HG02678 (cell line): ENCODE measurements at regions not wholly inside any gene's neighbourhood (a gene's known extent, or its start where the extent isn't known, plus 50 kb on each side); places are given as distances from the start of the nearest gene placed in this dataset.

Experiments
- ATAC-seq: cut with Tn5 transposase; IDR thresholded peaks from one replicate; pipeline ENCODE4 v1.9.1; 2021; ENCODE audit warnings: mild to moderate bottlenecking, moderate library complexity; ENCODE audit not compliant: unreplicated experiment

- no peak for ATAC-seq
These were observed 305.0 kb downstream of the HLX start for GRCh38 chr1:221184131-221184794.

- ATAC-seq = no peak
These were observed 307.9 kb downstream of the HLX start for GRCh38 chr1:221187174-221187573.

DNA sequence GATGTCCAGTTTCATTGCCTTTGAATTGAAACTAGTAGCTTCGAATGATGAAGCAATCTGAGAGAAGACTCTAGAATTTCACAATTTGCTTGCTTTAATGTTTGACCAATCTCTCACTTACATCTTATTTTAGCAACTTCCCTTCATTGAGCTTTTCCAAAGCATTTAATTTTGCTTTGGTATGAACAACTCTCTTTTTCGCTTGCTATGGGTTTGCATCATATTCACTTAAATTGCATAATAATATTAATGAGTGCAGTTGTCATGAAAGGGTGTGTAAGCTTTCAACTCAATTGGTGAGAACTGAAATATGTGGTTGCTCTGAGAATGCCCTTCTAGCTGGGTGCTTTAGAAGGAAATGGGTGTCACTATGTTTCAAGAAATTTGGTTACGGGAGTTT, 309.2 kb downstream of the HLX start:
- no peak for ATAC-seq

GRCh38 chr1:221190249-221190648, 311.0 kb downstream of the HLX start:
- no peak for ATAC-seq

- ATAC-seq = no peak
These were observed 312.8 kb downstream of the HLX start for GRCh38 chr1:221192055-221192454.

DNA sequence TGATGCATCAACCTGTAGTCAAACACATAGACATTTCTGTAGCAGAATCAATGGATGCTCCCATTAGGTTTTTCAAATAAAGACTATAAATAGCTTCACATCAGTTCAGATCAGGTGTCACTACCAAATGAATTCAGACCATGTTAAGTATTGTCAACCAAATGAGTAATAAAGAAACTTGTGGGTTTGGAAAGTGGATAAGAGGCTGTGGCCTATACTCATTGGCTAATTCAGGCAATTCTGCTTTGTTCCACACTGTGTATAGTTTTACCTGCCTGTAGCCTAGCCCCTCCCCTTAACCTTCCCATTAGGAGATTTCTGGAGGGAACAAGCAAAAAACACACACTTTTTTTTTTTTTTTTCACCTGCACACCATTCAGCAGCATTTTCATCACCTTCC, 321.2 kb downstream of the HLX start:
- ATAC-seq = no peak

- ATAC-seq = no peak
These were observed 322.5 kb downstream of the HLX start for GRCh38 chr1:221201773-221202172.

GRCh38 chr1:221203224-221204054, 324.2 kb downstream of the HLX start:
- peak; percentile 76 for ATAC-seq

GRCh38 chr1:221204055-221204833, 325.0 kb downstream of the HLX start:
- no peak for ATAC-seq

DNA sequence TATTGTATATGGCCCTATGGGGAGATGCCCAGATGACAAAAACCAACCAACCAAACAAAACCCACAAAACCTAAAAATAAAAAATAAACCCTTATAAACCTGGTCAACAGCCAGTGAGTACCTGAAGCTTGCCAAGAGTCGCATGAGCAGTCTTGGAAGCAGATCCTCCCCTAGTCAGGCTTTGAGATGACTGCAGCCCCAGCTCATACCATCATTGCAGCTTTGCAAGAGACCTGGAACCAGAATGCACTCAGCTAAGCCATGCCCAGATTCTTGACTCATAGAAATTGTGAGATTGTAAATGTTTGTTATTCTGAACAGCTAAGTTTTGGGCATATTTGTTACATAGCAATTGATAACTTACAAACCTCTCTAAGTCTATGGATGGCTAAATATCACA, 326.8 kb downstream of the HLX start:
- ATAC-seq = no peak

DNA sequence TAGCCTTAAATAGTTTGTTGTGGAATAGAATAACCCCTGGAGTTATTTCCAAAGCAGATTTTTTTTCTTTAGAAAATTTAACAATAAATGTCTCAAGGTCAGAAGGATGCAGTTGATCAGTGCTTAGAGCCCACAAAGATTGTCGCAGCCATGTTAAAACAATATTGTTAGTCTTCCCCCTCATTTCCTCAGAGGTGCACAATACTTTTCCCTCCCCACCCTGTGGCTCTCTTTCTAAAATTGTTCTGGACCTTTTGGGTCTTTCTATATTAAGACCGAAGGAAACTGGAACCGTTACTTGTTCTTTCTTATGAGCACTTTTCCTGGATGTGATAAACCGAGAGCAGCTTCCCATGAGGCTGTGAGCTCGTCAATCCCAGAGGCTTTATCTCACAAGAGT, 333.7 kb downstream of the HLX start:
- ATAC-seq = no peak

GRCh38 chr1:221217029-221217428, 337.8 kb downstream of the HLX start:
- no peak for ATAC-seq

- ATAC-seq = no peak
These were observed 344.0 kb downstream of the HLX start for GRCh38 chr1:221223281-221223680.

DNA sequence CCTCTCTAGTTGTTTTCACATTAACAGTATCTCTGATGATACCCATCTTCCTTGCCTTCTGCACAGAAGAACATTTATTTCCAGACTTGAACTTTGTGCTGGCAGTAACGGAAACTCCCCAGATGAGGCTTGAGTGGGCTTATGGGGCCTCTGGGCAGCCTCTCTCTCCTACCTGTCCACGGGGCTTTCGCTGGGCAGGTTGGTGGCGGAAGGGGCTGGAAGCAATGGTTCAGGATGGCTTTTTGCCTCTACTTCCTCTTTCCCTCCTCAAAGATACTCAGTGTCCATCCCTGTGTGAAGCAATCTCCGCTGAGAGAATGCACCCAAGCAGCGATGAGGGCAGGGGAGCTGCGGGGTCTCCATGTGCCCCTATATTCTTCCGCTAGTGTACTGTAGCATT, 348.2 kb downstream of the HLX start:
- no peak for ATAC-seq

- no peak for ATAC-seq
These were observed 348.7 kb downstream of the HLX start for GRCh38 chr1:221227872-221228337.

- no peak for ATAC-seq
These were observed 349.4 kb downstream of the HLX start for GRCh38 chr1:221228594-221228993.

- ATAC-seq = no peak
These were observed 351.4 kb downstream of the HLX start for GRCh38 chr1:221230605-221231004.

DNA sequence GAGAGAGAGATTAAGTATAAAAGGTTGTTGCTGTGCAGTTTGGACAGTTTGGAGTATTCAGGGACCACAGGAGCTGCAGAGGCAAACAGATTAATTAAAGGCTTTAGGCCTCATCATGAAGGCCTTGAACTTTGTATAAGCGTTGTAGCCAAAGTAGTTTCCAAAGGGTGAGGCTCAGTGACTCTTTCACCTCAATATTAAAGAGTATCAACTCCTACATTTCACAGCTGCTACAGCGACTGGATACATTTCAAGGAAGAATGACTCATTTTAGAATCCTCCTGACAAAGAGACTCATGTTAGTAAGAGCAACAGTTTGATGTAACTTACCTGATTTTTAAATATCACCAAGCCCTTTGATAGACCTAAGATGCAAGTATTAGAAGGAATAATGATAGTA, 355.5 kb downstream of the HLX start:
- no peak for ATAC-seq

DNA sequence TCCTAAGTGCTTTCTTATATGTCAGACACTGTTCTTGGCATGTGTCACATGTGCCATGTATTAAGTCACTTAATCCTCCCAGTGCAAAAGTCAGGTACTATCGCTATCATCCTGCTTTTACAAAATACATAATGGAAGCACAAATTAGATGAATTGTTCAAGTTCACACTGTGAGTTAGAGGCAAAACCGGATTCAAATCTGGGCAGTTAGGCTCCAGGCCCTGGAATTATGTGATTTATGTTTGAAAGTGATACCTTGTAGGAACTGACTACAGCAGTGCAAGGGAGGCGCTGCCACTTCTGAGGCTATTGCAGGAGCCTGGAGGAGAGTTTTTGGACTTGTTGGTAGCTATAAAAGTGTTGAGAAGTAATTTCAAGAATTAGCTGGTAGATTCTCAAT, 358.3 kb downstream of the HLX start:
- no peak for ATAC-seq

DNA sequence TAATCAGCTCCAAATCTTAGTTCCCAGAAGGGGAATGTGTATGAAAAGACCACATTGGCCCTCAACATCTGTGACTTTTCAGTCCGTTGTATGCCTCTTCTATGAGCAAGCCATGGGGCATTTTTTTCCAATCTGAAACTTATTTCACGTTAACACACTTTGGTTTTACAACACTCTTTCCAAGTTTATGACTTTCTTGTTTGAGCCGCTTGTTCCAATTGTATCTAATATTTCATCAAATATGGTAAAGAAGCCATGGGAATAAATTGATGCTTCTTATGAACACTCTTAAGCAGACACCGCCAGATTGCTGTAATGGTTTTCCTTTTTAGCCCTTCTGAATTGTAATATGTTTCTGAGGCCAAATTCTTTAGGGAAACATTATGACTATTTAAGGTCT, 359.9 kb downstream of the HLX start:
- no peak for ATAC-seq

GRCh38 chr1:221239792-221240191, 360.5 kb downstream of the HLX start:
- no peak for ATAC-seq

DNA sequence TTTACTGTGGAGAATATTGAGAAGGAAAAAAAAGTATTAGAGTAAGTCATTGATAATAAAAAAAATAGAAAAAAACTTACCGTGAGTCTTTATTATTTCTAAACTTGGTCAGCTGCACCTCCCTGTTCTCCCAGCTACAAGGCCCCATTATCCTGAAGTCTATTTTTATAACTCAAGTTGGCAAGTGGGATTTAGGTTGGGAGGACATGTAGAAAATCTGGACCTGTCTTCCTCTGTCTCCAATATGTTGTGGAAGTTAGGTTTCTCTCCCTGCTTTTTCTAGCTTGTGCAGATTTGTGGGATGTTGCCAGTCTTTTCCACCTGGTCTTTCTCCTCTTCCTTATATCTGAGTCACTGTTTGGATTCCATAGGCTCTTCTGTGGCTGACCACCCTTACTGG, 361.4 kb downstream of the HLX start:
- no peak for ATAC-seq
